AML-193 (cell line): ENCODE measurements at regions not wholly inside any gene's neighbourhood (a gene's known extent, or its start where the extent isn't known, plus 50 kb on each side); places are given as distances from the start of the nearest gene placed in this dataset.

Source experiments
- DNase-seq, 2 experiments: peaks; one replicate each; lab custom pipeline; 2025; lab: John Stamatoyannopoulos, UW

GRCh38 chr3:18295171-18295920 is 129.8 kb downstream of the SATB1 start:
- peak; percentile 43 to 54 for DNase-seq

- DNase-seq, result no peak
Observed at GRCh38 chr3:18290157-18290556, 135.0 kb downstream of the SATB1 start.

GRCh38 chr3:18288243-18288642 is 136.9 kb downstream of the SATB1 start:
- DNase-seq, result no peak

- DNase-seq, result no peak
Observed at GRCh38 chr3:18284716-18285115, 140.4 kb downstream of the SATB1 start.

GRCh38 chr3:18283680-18284079 is 141.5 kb downstream of the SATB1 start:
- no peak for DNase-seq

- no peak for DNase-seq
Observed at GRCh38 chr3:18282507-18282906, 142.6 kb downstream of the SATB1 start.

- DNase-seq, result no peak
Observed at GRCh38 chr3:18279226-18279737, 145.9 kb downstream of the SATB1 start.

GRCh38 chr3:18264853-18265252 is 160.3 kb downstream of the SATB1 start:
- DNase-seq, result no peak

GRCh38 chr3:18264361-18264760 is 160.8 kb downstream of the SATB1 start:
- DNase-seq, result no peak

GRCh38 chr3:18258492-18258891 is 166.6 kb downstream of the SATB1 start:
- no peak for DNase-seq

- no peak for DNase-seq
Observed at GRCh38 chr3:18252578-18252977, 172.6 kb downstream of the SATB1 start.

- no peak for DNase-seq
Observed at GRCh38 chr3:18250991-18251390, 174.1 kb downstream of the SATB1 start.

GRCh38 chr3:18249126-18249525 is 176.0 kb downstream of the SATB1 start:
- DNase-seq, result no peak

GRCh38 chr3:18247776-18248310 is 177.3 kb downstream of the SATB1 start:
- no peak for DNase-seq

- DNase-seq, result no peak
Observed at GRCh38 chr3:18247139-18247695, 177.9 kb downstream of the SATB1 start.

GRCh38 chr3:18246336-18247060 is 178.6 kb downstream of the SATB1 start:
- no peak for DNase-seq

GRCh38 chr3:18245721-18246120 is 179.4 kb downstream of the SATB1 start:
- DNase-seq, result no peak

- no peak for DNase-seq
Observed at GRCh38 chr3:18241837-18242236, 183.3 kb downstream of the SATB1 start.

- no peak for DNase-seq
Observed at GRCh38 chr3:18239674-18240073, 185.5 kb downstream of the SATB1 start.

- DNase-seq, result no peak
Observed at GRCh38 chr3:18238746-18239331, 186.3 kb downstream of the SATB1 start.

GRCh38 chr3:18238332-18238731 is 186.8 kb downstream of the SATB1 start:
- no peak for DNase-seq

GRCh38 chr3:18237251-18238005 is 187.7 kb downstream of the SATB1 start:
- no peak for DNase-seq
